D721Med (cell line): ENCODE measurements at regions not wholly inside any gene's neighbourhood (a gene's known extent, or its start where the extent isn't known, plus 50 kb on each side); places are given as distances from the start of the nearest gene placed in this dataset.

Experiments used
- DNase-seq: peaks from one replicate; pipeline ENCODE4 v3.0.0; 2011; ENCODE audit warnings: low spot score; ENCODE audit not compliant: insufficient read length
- FAIRE-seq: peaks from 2 replicates; lab custom pipeline; 2011; peaks lifted over from hg19 to GRCh38; lab: Jason Lieb, UNC
- TF ChIP-seq, protein P1 (sequence below): IDR thresholded peaks from 2 replicates; pipeline ENCODE4 v1.5.1; 2012; ENCODE audit warnings: mild to moderate bottlenecking, control low read depth; ENCODE audit not compliant: insufficient read depth; ENCODE audit errors: missing control alignments

- FAIRE-seq (no peak), DNase-seq (no peak)
- TF ChIP-seq, protein P1, sequence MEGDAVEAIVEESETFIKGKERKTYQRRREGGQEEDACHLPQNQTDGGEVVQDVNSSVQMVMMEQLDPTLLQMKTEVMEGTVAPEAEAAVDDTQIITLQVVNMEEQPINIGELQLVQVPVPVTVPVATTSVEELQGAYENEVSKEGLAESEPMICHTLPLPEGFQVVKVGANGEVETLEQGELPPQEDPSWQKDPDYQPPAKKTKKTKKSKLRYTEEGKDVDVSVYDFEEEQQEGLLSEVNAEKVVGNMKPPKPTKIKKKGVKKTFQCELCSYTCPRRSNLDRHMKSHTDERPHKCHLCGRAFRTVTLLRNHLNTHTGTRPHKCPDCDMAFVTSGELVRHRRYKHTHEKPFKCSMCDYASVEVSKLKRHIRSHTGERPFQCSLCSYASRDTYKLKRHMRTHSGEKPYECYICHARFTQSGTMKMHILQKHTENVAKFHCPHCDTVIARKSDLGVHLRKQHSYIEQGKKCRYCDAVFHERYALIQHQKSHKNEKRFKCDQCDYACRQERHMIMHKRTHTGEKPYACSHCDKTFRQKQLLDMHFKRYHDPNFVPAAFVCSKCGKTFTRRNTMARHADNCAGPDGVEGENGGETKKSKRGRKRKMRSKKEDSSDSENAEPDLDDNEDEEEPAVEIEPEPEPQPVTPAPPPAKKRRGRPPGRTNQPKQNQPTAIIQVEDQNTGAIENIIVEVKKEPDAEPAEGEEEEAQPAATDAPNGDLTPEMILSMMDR, result no peak
Observed at GRCh38 chr10:125555267-125555666, 127.7 kb downstream of the TEX36 start.

DNA sequence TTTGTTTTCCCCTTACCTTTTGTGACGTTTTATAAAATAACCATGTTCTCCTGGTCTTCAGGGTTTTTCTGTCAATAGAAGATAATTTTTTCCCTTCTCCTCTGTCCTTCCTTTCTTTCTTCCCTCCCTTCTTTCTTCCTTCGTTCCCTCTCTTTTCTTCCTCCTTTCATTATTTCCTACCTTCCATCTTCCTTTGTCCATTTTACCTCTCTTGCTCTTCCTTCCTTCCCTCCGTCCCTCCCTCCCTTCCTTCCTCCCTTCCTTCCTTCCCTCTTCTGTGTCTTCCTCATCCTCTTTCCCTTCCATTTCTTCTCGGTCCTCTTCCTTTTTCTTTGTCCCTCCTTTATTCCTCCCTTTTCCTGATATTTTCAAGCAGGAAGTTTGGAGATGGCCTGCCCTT is 128.2 kb downstream of the TEX36 start:
- TF ChIP-seq, protein P1, result no peak
- DNase-seq (no peak), FAIRE-seq (no peak)

DNA sequence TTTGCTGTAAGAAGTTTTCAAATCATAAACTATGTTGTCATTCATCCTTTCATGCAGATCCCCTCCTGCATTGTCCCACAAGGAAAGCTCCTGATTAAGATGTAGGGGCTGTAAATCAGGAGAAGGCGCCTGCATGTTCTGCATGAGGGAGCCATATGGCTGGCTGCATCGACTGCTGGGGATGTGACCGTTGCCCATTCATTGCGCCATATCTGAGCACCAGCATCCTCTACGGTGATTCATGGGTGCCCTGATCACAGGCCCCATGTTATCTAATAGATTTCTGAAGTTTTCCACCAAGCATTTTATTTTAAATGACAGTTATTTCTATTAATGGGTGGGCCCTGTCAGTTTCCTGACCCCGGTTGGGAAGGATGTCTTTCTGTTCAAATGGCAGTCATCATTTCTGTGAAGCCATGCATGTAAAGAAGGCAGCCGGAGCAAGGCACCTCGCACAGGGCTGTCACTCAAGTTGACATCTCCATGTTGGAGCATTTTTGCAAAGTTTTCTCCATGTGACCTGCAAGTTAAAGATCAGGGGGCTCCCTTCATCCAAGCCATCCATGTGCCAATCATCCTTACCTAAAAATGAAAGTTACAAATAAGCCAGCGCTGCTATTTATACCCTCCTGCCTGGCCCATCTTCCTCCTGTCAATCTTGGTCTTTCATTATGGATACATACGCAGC is 128.8 kb downstream of the TEX36 start:
- DNase-seq (no peak), FAIRE-seq (no peak)
- TF ChIP-seq, protein P1, result no peak

GRCh38 chr10:125553091-125553490 is 129.9 kb downstream of the TEX36 start:
- DNase-seq (no peak), FAIRE-seq (no peak)
- TF ChIP-seq, protein P1, result no peak

- TF ChIP-seq, protein P1, result no peak
- no peak for FAIRE-seq
- DNase-seq, result no peak
Observed at GRCh38 chr10:125551247-125551646, 131.7 kb downstream of the TEX36 start.

GRCh38 chr10:125550362-125550761 is 132.6 kb downstream of the TEX36 start:
- TF ChIP-seq, protein P1, result no peak
- DNase-seq, result no peak
- no peak for FAIRE-seq

- FAIRE-seq, result no peak
- TF ChIP-seq, protein P1, result no peak
- DNase-seq, result no peak
Observed at GRCh38 chr10:125549653-125550052, 133.3 kb downstream of the TEX36 start.
